Body of pancreas (tissue), 4 donors: ENCODE measurements at regions not wholly inside any gene's neighbourhood (a gene's known extent, or its start where the extent isn't known, plus 50 kb on each side); places are given as distances from the start of the nearest gene placed in this dataset.

Experiments
- ATAC-seq: fragments of 150-250 bp; one replicate; pipeline ENCODE4 v1.9.1; 2016
- DNase-seq, 4 donors: peaks; one replicate each; pipeline ENCODE4 v3.0.0-alpha.2; 2019
- H3K27ac ChIP-seq, 4 donors: fragments of 200-600 bp; sonication (generic); 1 replicate in 3 of 4; 2 replicates in 1 of 4; pipeline versions ENCODE4 v1.5.1 to v1.6.1; 2016 to 2019; ENCODE audit warnings: mild to moderate bottlenecking in 1 of 4, mixed read lengths in 1 of 4, moderate library complexity in 1 of 4
- H3K27me3 ChIP-seq, 2 donors: fragments of 200-600 bp; sonication (generic); one replicate each; pipeline ENCODE4 v1.6.0; 2016; ENCODE audit warnings: mild to moderate bottlenecking in 1 of 2
- H3K36me3 ChIP-seq, 2 donors: fragments of 200-600 bp; sonication (generic); replicated peaks in 1 of 2; 2 replicates each; pipeline ENCODE4 v1.5.1; 2016; ENCODE audit warnings: low read depth in 2 of 2; ENCODE audit not compliant: insufficient read depth in 1 of 2
- H3K4me1 ChIP-seq: fragments of 200-600 bp; sonication (generic); one replicate; pipeline ENCODE4 v1.6.0; 2016
- H3K4me3 ChIP-seq, 2 donors: fragments of 200-600 bp; sonication (generic); 1 replicate in 1 of 2; 2 replicates in 1 of 2; pipeline ENCODE4 v1.5.1; 2016 to 2019
- H3K9me3 ChIP-seq, 3 donors: fragments of 200-600 bp; sonication (generic); 1 replicate in 2 of 3; 2 replicates in 1 of 3; pipeline ENCODE4 v1.5.1; 2016
- CTCF ChIP-seq, 7 experiments: fragments of 450-650 bp in 4 of 7; fragments of 200-600 bp in 3 of 7; sonication (generic) in 3 of 7; IDR thresholded peaks; one replicate each; pipeline ENCODE4 v1.5.1; 2016 to 2019; ENCODE audit warnings: antibody characterized with exemption in 7 of 7
- POLR2A ChIP-seq, 3 donors: fragments of 450-650 bp; IDR thresholded peaks; one replicate each; pipeline ENCODE4 v1.6.1; 2016; ENCODE audit warnings: antibody characterized with exemption in 3 of 3, mild to moderate bottlenecking in 2 of 3
- WGBS, 2 donors: methylation state at CpG; one replicate each; pipeline ENCODE4 v1.1.5; 2017; 5-methylcytosine and 5-hydroxymethylcytosine counted together
- intact Hi-C: fragments of 100-400 bp; cut with DNase I; formaldehyde crosslinking; loops from one replicate; pipeline ENCODE4 v1.15.1; 2023

GRCh38 chr3:36164400-36164799 lies 215.9 kb upstream of the STAC start:
- DNase-seq (no peak), ATAC-seq (no peak)
- intact Hi-C loops, result no loop called here
- no peaks in the 10 kb centered on the region for H3K4me1 ChIP-seq
- 13 to 36% methylated on average over 3 of the region's 3 CpGs for WGBS, 2 donors
- H3K4me3 ChIP-seq, result no peak overlapping the region
- no peaks in the 10 kb centered on the region for H3K9me3 ChIP-seq
- H3K27ac ChIP-seq, result no peak overlapping the region
- TF ChIP-seq CTCF (IDR thresholded peaks at IDR 0.05), result no peak
- TF ChIP-seq POLR2A (IDR thresholded peaks at IDR 0.05), result no peak
- H3K27me3 ChIP-seq, result no peaks in the 10 kb centered on the region
- H3K36me3 ChIP-seq, result no peaks in the 10 kb centered on the region

GRCh38 chr3:36165509-36166290 lies 214.6 kb upstream of the STAC start:
- H3K27me3 ChIP-seq, result no peaks in the 10 kb centered on the region
- H3K4me3 ChIP-seq, result no peak overlapping the region
- WGBS, 2 donors, result 47 to 66% methylated on average over 3 of the region's 3 CpGs
- H3K27ac ChIP-seq, result no peak overlapping the region
- no peaks in the 10 kb centered on the region for H3K4me1 ChIP-seq
- no peaks in the 10 kb centered on the region for H3K9me3 ChIP-seq
- ATAC-seq (no peak), DNase-seq (no peak)
- H3K36me3 ChIP-seq, result no peaks in the 10 kb centered on the region
- no peak for TF ChIP-seq CTCF (IDR thresholded peaks at IDR 0.05)
- no peak for TF ChIP-seq POLR2A (IDR thresholded peaks at IDR 0.05)
- intact Hi-C loops, result no loop called here

- TF ChIP-seq CTCF (IDR thresholded peaks at IDR 0.05) (no peak), POLR2A (IDR thresholded peaks at IDR 0.05) (no peak)
- DNase-seq, result no peak
- no peaks in the 10 kb centered on the region for H3K36me3 ChIP-seq
- 49 to 70% methylated on average over 3 of the region's 3 CpGs for WGBS, 2 donors
- H3K4me3 ChIP-seq, result no peak overlapping the region
- H3K9me3 ChIP-seq, result no peaks in the 10 kb centered on the region
- H3K27ac ChIP-seq, result no peak overlapping the region
- H3K27me3 ChIP-seq, result no peaks in the 10 kb centered on the region
- H3K4me1 ChIP-seq, result no peaks in the 10 kb centered on the region
- intact Hi-C loops, result no loop called here
- no peak for ATAC-seq
These were observed 213.8 kb upstream of the STAC start for GRCh38 chr3:36166477-36166876.

GRCh38 chr3:36172699-36173098 lies 207.6 kb upstream of the STAC start:
- H3K9me3 ChIP-seq, result no peaks in the 10 kb centered on the region
- no peaks in the 10 kb centered on the region for H3K4me1 ChIP-seq
- H3K4me3 ChIP-seq, result no peak overlapping the region
- intact Hi-C loops, result no loop called here
- H3K27ac ChIP-seq, result no peak overlapping the region
- DNase-seq, result no peak
- no peaks in the 10 kb centered on the region for H3K27me3 ChIP-seq
- 49 to 68% methylated on average over 2 of the region's 2 CpGs for WGBS, 2 donors
- no peaks in the 10 kb centered on the region for H3K36me3 ChIP-seq
- ATAC-seq, result no peak
- TF ChIP-seq POLR2A (IDR thresholded peaks at IDR 0.05), result no peak
- no peak for TF ChIP-seq CTCF (IDR thresholded peaks at IDR 0.05)
